Progenitor cell of endocrine pancreas (in vitro differentiated cells): ENCODE measurements at regions not wholly inside any gene's neighbourhood (a gene's known extent, or its start where the extent isn't known, plus 50 kb on each side); places are given as distances from the start of the nearest gene placed in this dataset.

Experiments used
- DNase-seq: peaks from one replicate; pipeline ENCODE4 v3.0.0; 2021; ENCODE audit warnings: low spot score; ENCODE audit not compliant: unreplicated experiment
- H3K27ac Mint-ChIP-seq: 2 replicates; pipeline ENCODE4 v1.8.0; 2021; ENCODE audit warnings: mild to moderate bottlenecking, moderate library complexity, mixed read lengths
- H3K27me3 Mint-ChIP-seq: 2 replicates; pipeline ENCODE4 v1.8.0; 2021; ENCODE audit warnings: mixed read lengths
- H3K36me3 Mint-ChIP-seq: 2 replicates; pipeline ENCODE4 v1.8.0; 2022; ENCODE audit warnings: mixed read lengths; ENCODE audit not compliant: insufficient read depth
- H3K4me1 Mint-ChIP-seq: 2 replicates; pipeline ENCODE4 v1.8.0; 2021; ENCODE audit warnings: low read depth, mixed read lengths
- H3K4me3 Mint-ChIP-seq: 2 replicates; pipeline ENCODE4 v1.8.0; 2021; ENCODE audit warnings: low read depth, mild to moderate bottlenecking, moderate library complexity, mixed read lengths
- H3K9me3 Mint-ChIP-seq: 2 replicates; pipeline ENCODE4 v1.8.0; 2021; ENCODE audit warnings: low read depth, mixed read lengths
- TF ChIP-seq, protein P1 (sequence below): fragments of 200-600 bp; sonication (generic); IDR thresholded peaks from one replicate; pipeline ENCODE4 v1.5.0; 2021; ENCODE audit warnings: antibody characterized with exemption, mild to moderate bottlenecking; ENCODE audit not compliant: unreplicated experiment

DNA sequence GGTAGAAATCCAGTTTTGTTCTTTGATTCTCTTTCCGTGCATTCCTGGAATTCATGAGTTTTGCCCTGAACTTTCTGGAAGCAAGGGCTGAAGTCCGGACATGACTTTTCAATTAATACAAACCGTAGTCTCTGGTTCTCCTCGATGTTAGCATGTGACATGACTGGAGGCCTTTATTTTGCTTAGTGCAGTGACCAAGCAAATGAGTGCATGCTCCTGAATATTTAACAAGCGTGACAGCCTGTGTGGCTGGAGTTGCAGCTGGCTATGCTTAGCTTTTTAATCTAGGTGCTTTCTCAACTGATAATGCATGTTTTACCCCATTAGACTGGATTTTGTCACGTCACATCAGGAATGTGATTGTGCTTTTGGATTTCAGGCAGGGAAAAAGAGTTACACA is 302.1 kb downstream of the MAP2K6 start:
- no peak overlapping the region for H3K4me3 Mint-ChIP-seq
- H3K4me1 Mint-ChIP-seq, result peaks cover 38% of the 10 kb centered on the region
- no peak for DNase-seq
- TF ChIP-seq, protein P1, sequence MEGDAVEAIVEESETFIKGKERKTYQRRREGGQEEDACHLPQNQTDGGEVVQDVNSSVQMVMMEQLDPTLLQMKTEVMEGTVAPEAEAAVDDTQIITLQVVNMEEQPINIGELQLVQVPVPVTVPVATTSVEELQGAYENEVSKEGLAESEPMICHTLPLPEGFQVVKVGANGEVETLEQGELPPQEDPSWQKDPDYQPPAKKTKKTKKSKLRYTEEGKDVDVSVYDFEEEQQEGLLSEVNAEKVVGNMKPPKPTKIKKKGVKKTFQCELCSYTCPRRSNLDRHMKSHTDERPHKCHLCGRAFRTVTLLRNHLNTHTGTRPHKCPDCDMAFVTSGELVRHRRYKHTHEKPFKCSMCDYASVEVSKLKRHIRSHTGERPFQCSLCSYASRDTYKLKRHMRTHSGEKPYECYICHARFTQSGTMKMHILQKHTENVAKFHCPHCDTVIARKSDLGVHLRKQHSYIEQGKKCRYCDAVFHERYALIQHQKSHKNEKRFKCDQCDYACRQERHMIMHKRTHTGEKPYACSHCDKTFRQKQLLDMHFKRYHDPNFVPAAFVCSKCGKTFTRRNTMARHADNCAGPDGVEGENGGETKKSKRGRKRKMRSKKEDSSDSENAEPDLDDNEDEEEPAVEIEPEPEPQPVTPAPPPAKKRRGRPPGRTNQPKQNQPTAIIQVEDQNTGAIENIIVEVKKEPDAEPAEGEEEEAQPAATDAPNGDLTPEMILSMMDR, result no peak
- no peaks in the 10 kb centered on the region for H3K9me3 Mint-ChIP-seq
- no peaks in the 10 kb centered on the region for H3K27me3 Mint-ChIP-seq
- no peaks in the 10 kb centered on the region for H3K36me3 Mint-ChIP-seq
- no peak overlapping the region for H3K27ac Mint-ChIP-seq

DNA sequence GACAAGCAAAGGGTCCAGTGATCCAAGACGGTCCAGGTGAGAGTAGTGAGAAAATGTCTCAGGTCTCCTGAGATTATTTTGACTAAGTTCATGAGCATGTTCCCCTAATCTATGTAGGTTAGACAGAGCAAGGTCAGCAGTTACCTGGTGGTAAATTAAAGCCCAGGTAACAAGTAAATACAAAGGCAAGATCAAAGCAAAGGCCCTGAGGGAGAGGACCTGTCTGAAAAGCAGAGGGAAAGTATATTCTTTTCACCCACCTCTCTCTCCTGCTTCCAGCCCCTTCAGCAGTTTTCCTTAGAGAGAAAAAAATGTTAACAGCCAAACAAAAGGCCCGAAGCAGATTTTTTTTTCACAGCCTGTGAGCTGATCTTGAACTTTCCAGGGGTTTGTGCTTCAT is 302.7 kb downstream of the MAP2K6 start:
- no peaks in the 10 kb centered on the region for H3K36me3 Mint-ChIP-seq
- H3K27ac Mint-ChIP-seq, result peak overlapping the region; percentile 0
- no peak for DNase-seq
- no peaks in the 10 kb centered on the region for H3K27me3 Mint-ChIP-seq
- TF ChIP-seq, protein P1, result no peak
- no peak overlapping the region for H3K4me3 Mint-ChIP-seq
- no peaks in the 10 kb centered on the region for H3K9me3 Mint-ChIP-seq
- peaks cover 33% of the 10 kb centered on the region for H3K4me1 Mint-ChIP-seq

- Mint-ChIP-seq H3K27ac (no peak overlapping the region), H3K27me3 (no peaks in the 10 kb centered on the region), H3K4me3 (no peak overlapping the region), H3K9me3 (no peaks in the 10 kb centered on the region), H3K4me1 (peaks cover 29% of the 10 kb centered on the region), H3K36me3 (no peaks in the 10 kb centered on the region)
- DNase-seq, result no peak
- TF ChIP-seq, protein P1, result no peak
Measured at GRCh38 chr17:69717819-69718218, 303.3 kb downstream of the MAP2K6 start.

GRCh38 chr17:69719474-69720048 is 305.1 kb downstream of the MAP2K6 start:
- TF ChIP-seq, protein P1, result no peak
- H3K27me3 Mint-ChIP-seq, result no peaks in the 10 kb centered on the region
- no peaks in the 10 kb centered on the region for H3K9me3 Mint-ChIP-seq
- H3K4me1 Mint-ChIP-seq, result peaks cover 26% of the 10 kb centered on the region
- no peak overlapping the region for H3K4me3 Mint-ChIP-seq
- no peaks in the 10 kb centered on the region for H3K36me3 Mint-ChIP-seq
- H3K27ac Mint-ChIP-seq, result no peak overlapping the region
- DNase-seq, result no peak

DNA sequence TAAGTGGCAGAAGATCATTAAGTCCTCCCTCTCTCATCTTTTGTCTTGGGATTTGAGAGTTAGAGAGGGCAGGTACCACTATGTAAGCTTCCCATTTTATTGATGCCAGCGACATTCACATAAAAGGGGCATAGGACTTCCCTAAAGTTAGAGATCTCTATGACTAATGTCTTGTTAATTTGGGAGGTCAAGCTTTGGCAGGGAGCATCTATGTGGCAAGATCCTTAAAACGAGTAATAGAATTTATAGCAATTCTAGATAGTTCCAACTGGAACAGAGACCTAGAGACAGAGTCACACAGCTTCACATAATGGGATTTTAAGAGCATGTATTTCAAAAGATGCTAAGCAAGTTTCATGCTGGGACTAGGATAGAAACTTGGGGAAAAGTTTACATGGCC is 308.0 kb downstream of the MAP2K6 start:
- H3K27me3 Mint-ChIP-seq, result no peaks in the 10 kb centered on the region

More for the DNA sequence above, 308.0 kb downstream of the MAP2K6 start:
- Mint-ChIP-seq H3K4me1 (peaks cover 9% of the 10 kb centered on the region), H3K4me3 (no peak overlapping the region), H3K9me3 (no peaks in the 10 kb centered on the region), H3K27ac (no peak overlapping the region), H3K36me3 (no peaks in the 10 kb centered on the region)
- TF ChIP-seq, protein P1, result no peak
- no peak for DNase-seq
